ENCODE measurements at regions not wholly inside any gene's neighbourhood (a gene's known extent, or its start where the extent isn't known, plus 50 kb on each side); places are given as distances from the start of the nearest gene placed in this dataset.
A peak's percentile ranks its signal among the peaks of the same experiment; 100 is the strongest.

GRCh38 chr22:44389926-44390612 lies 77.3 kb upstream of the SHISAL1 start:
- Mint-ChIP-seq H3K4me3 (no peak overlapping the region), H3K27me3 (peaks cover 26% of the 10 kb centered on the region), H3K4me1 (no peaks in the 10 kb centered on the region), H3K36me3 (no peaks in the 10 kb centered on the region), H3K27ac (no peak overlapping the region), H3K9me3 (no peaks in the 10 kb centered on the region)
- peak; percentile 16 for DNase-seq
- CTCF ChIA-PET, result no interaction called here

GRCh38 chr22:44389181-44389580 lies 76.4 kb upstream of the SHISAL1 start:
- Mint-ChIP-seq H3K9me3 (no peaks in the 10 kb centered on the region), H3K36me3 (no peaks in the 10 kb centered on the region), H3K27me3 (peaks cover 26% of the 10 kb centered on the region), H3K4me1 (no peaks in the 10 kb centered on the region), H3K27ac (no peak overlapping the region), H3K4me3 (no peak overlapping the region)
- CTCF ChIA-PET, result no interaction called here
- peak; percentile 10 for DNase-seq

GRCh38 chr22:44387486-44387885 lies 74.7 kb upstream of the SHISAL1 start:
- Mint-ChIP-seq H3K9me3 (no peaks in the 10 kb centered on the region), H3K4me1 (no peaks in the 10 kb centered on the region), H3K36me3 (no peaks in the 10 kb centered on the region), H3K27ac (no peak overlapping the region), H3K4me3 (no peak overlapping the region), H3K27me3 (peaks cover 30% of the 10 kb centered on the region)
- DNase-seq, result peak; percentile 7
- CTCF ChIA-PET, result no interaction called here

GRCh38 chr22:44386386-44387035 lies 73.8 kb upstream of the SHISAL1 start:
- Mint-ChIP-seq H3K27me3 (peaks cover 37% of the 10 kb centered on the region), H3K4me3 (no peak overlapping the region), H3K36me3 (no peaks in the 10 kb centered on the region), H3K4me1 (no peaks in the 10 kb centered on the region), H3K9me3 (no peaks in the 10 kb centered on the region), H3K27ac (no peak overlapping the region)
- DNase-seq, result peak; percentile 13
- CTCF ChIA-PET, result no interaction called here

- peaks cover 41% of the 10 kb centered on the region for H3K27me3 Mint-ChIP-seq
- H3K4me1 Mint-ChIP-seq, result no peaks in the 10 kb centered on the region
- H3K9me3 Mint-ChIP-seq, result no peaks in the 10 kb centered on the region
- DNase-seq, result peak; percentile 5
- CTCF ChIA-PET, result no interaction called here
- H3K27ac Mint-ChIP-seq, result no peak overlapping the region
- H3K36me3 Mint-ChIP-seq, result no peaks in the 10 kb centered on the region
- no peak overlapping the region for H3K4me3 Mint-ChIP-seq
These were observed 73.0 kb upstream of the SHISAL1 start for GRCh38 chr22:44385781-44386180.

GRCh38 chr22:44385296-44385610 lies 72.5 kb upstream of the SHISAL1 start:
- H3K4me3 Mint-ChIP-seq, result no peak overlapping the region
- no peak overlapping the region for H3K27ac Mint-ChIP-seq
- DNase-seq, result no peak
- peaks cover 42% of the 10 kb centered on the region for H3K27me3 Mint-ChIP-seq
- H3K4me1 Mint-ChIP-seq, result no peaks in the 10 kb centered on the region
- H3K9me3 Mint-ChIP-seq, result no peaks in the 10 kb centered on the region
- H3K36me3 Mint-ChIP-seq, result no peaks in the 10 kb centered on the region
- CTCF ChIA-PET, result no interaction called here

- H3K4me3 Mint-ChIP-seq, result no peak overlapping the region
- H3K27me3 Mint-ChIP-seq, result peaks cover 45% of the 10 kb centered on the region
- no peaks in the 10 kb centered on the region for H3K4me1 Mint-ChIP-seq
- DNase-seq, result peak; percentile 14
- CTCF ChIA-PET, result no interaction called here
- H3K27ac Mint-ChIP-seq, result no peak overlapping the region
- no peaks in the 10 kb centered on the region for H3K36me3 Mint-ChIP-seq
- no peaks in the 10 kb centered on the region for H3K9me3 Mint-ChIP-seq
These were observed 72.0 kb upstream of the SHISAL1 start for GRCh38 chr22:44384563-44385295.

GRCh38 chr22:44383652-44384562 lies 71.2 kb upstream of the SHISAL1 start:
- Mint-ChIP-seq H3K4me1 (no peaks in the 10 kb centered on the region), H3K9me3 (no peaks in the 10 kb centered on the region), H3K27me3 (peaks cover 47% of the 10 kb centered on the region), H3K27ac (no peak overlapping the region), H3K36me3 (no peaks in the 10 kb centered on the region), H3K4me3 (no peak overlapping the region)
- CTCF ChIA-PET, result interaction anchor here (0.6 to 0.9 kb wide), 3 partner anchors 184 to 302 kb away, joined by 3 to 4 read pairs (median 3); no protein-coding TSS in a partner anchor
- DNase-seq, result peak; percentile 17

- Mint-ChIP-seq H3K9me3 (no peaks in the 10 kb centered on the region), H3K27me3 (peaks cover 51% of the 10 kb centered on the region), H3K27ac (no peak overlapping the region), H3K36me3 (no peaks in the 10 kb centered on the region), H3K4me1 (no peaks in the 10 kb centered on the region), H3K4me3 (no peak overlapping the region)
- CTCF ChIA-PET, result interaction anchor here (0.9 kb wide), 1 partner anchor 185 kb away, joined by 4 read pairs; no protein-coding TSS in a partner anchor
- no peak for DNase-seq
These were observed 70.4 kb upstream of the SHISAL1 start for GRCh38 chr22:44383064-44383575.

GRCh38 chr22:44382116-44383038 lies 69.6 kb upstream of the SHISAL1 start:
- Mint-ChIP-seq H3K27ac (no peak overlapping the region), H3K27me3 (peaks cover 50% of the 10 kb centered on the region), H3K4me1 (no peaks in the 10 kb centered on the region), H3K36me3 (no peaks in the 10 kb centered on the region), H3K9me3 (no peaks in the 10 kb centered on the region), H3K4me3 (no peak overlapping the region)
- CTCF ChIA-PET, result no interaction called here
- DNase-seq, result peak; percentile 17

- H3K27me3 Mint-ChIP-seq, result peaks cover 44% of the 10 kb centered on the region
- CTCF ChIA-PET, result no interaction called here
These were observed 69.0 kb upstream of the SHISAL1 start for GRCh38 chr22:44381761-44382115.

GRCh38 chr22:44380756-44381486 lies 68.2 kb upstream of the SHISAL1 start:
- no peak overlapping the region for H3K4me3 Mint-ChIP-seq
- no peaks in the 10 kb centered on the region for H3K36me3 Mint-ChIP-seq
- H3K27me3 Mint-ChIP-seq, result peaks cover 40% of the 10 kb centered on the region
- peak; percentile 10 for DNase-seq
- H3K27ac Mint-ChIP-seq, result no peak overlapping the region
- H3K9me3 Mint-ChIP-seq, result no peaks in the 10 kb centered on the region
- H3K4me1 Mint-ChIP-seq, result no peaks in the 10 kb centered on the region
- CTCF ChIA-PET, result interaction anchor here (1.5 kb wide), 1 partner anchor 187 kb away, joined by 5 read pairs; no protein-coding TSS in a partner anchor

More at GRCh38 chr22:44381761-44382115, 69.0 kb upstream of the SHISAL1 start:
- H3K27ac Mint-ChIP-seq, result no peak overlapping the region
- no peaks in the 10 kb centered on the region for H3K4me1 Mint-ChIP-seq
- no peaks in the 10 kb centered on the region for H3K9me3 Mint-ChIP-seq
- peak; percentile 14 for DNase-seq
- H3K36me3 Mint-ChIP-seq, result no peaks in the 10 kb centered on the region
- H3K4me3 Mint-ChIP-seq, result no peak overlapping the region

Data from activated naive CD4-positive, alpha-beta T cell treated with anti-CD3 and anti-CD28 coated beads, Interleukin-2, amount 10 ng/mL, durations not matched to agents 7 days and 5 days (primary cell).